ENCODE measurements at regions not wholly inside any gene's neighbourhood (a gene's known extent, or its start where the extent isn't known, plus 50 kb on each side); places are given as distances from the start of the nearest gene placed in this dataset.

- DNase-seq = no peak
Observed at GRCh38 chr4:37126051-37126450, 118.5 kb upstream of the NWD2 start.

GRCh38 chr4:37130465-37130864 lies 114.1 kb upstream of the NWD2 start:
- DNase-seq = no peak

- DNase-seq = no peak
Observed at GRCh38 chr4:37132351-37132974, 112.1 kb upstream of the NWD2 start.

- DNase-seq = no peak
Observed at GRCh38 chr4:37132975-37133360, 111.6 kb upstream of the NWD2 start.

- DNase-seq = no peak
Observed at GRCh38 chr4:37138019-37138653, 106.4 kb upstream of the NWD2 start.

- no peak for DNase-seq
Observed at GRCh38 chr4:37138789-37139188, 105.8 kb upstream of the NWD2 start.

GRCh38 chr4:37139987-37140386 lies 104.6 kb upstream of the NWD2 start:
- DNase-seq = no peak

- DNase-seq = no peak
Observed at GRCh38 chr4:37146260-37146659, 98.3 kb upstream of the NWD2 start.

- no peak for DNase-seq
Observed at GRCh38 chr4:37157476-37158167, 86.9 kb upstream of the NWD2 start.

GRCh38 chr4:37160653-37161052 lies 83.9 kb upstream of the NWD2 start:
- no peak for DNase-seq

- DNase-seq = no peak
Observed at GRCh38 chr4:37165844-37166243, 78.7 kb upstream of the NWD2 start.

- DNase-seq = no peak
Observed at GRCh38 chr4:37169956-37170355, 74.6 kb upstream of the NWD2 start.

- no peak for DNase-seq
Observed at GRCh38 chr4:37188100-37188499, 56.4 kb upstream of the NWD2 start.
